Endothelial cell (in vitro differentiated cells): ENCODE measurements at regions not wholly inside any gene's neighbourhood (a gene's known extent, or its start where the extent isn't known, plus 50 kb on each side); places are given as distances from the start of the nearest gene placed in this dataset.
"Not testable (repeated sequence)": the region's sequence is repeated elsewhere in the genome, so short reads cannot be mapped to it uniquely, and the experiment has no call there.

Source experiments
- DNase-seq: peaks from one replicate; pipeline ENCODE4 v3.0.0; 2021; ENCODE audit warnings: low spot score
- H3K27ac Mint-ChIP-seq: one replicate; pipeline ENCODE4 v1.8.0; 2021; ENCODE audit warnings: mixed read lengths, inconsistent platforms; ENCODE audit not compliant: unreplicated experiment
- H3K27me3 Mint-ChIP-seq: one replicate; pipeline ENCODE4 v1.8.0; 2021; ENCODE audit warnings: mild to moderate bottlenecking, moderate library complexity, mixed read lengths, inconsistent platforms; ENCODE audit not compliant: unreplicated experiment
- H3K36me3 Mint-ChIP-seq: one replicate; pipeline ENCODE4 v1.8.0; 2021; ENCODE audit warnings: mild to moderate bottlenecking, low read depth, mixed read lengths, inconsistent platforms; ENCODE audit not compliant: unreplicated experiment
- H3K4me1 Mint-ChIP-seq: one replicate; pipeline ENCODE4 v1.8.0; 2021; ENCODE audit warnings: mild to moderate bottlenecking, mixed read lengths, inconsistent platforms; ENCODE audit not compliant: unreplicated experiment
- H3K4me3 Mint-ChIP-seq: one replicate; pipeline ENCODE4 v1.8.0; 2021; ENCODE audit warnings: mild to moderate bottlenecking, mixed read lengths, inconsistent platforms; ENCODE audit not compliant: unreplicated experiment
- H3K9me3 Mint-ChIP-seq: one replicate; pipeline ENCODE4 v1.8.0; 2021; ENCODE audit warnings: mixed read lengths, inconsistent platforms; ENCODE audit not compliant: unreplicated experiment
- CTCF ChIP-seq: fragments of 200-600 bp; sonication (generic); IDR thresholded peaks from one replicate; pipeline ENCODE4 v1.5.0; 2021; ENCODE audit warnings: antibody characterized with exemption; ENCODE audit not compliant: unreplicated experiment

DNA sequence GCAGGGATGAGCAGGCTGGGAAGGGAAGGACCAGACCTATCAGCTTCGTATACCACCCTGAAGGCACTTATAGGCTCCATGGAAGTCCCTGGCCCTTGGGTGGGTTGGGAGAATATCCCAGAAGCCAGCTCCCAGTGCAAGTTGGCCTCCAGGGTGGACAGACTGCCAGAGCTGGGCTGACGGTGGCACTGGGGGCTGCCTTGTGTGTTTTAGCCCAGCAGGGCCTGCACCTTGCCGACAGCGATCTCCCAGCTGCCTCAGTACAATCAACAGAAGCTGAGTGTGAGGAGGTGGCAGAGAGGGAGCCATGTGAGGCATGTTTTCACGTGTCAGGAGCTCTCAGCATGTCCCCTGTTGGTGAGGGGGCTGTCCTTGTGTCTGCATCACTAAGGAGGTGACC, 159.5 kb downstream of the VEGFA start:
- H3K27me3 Mint-ChIP-seq: peaks cover 1% of the 10 kb centered on the region
- no peak for DNase-seq
- no peak overlapping the region for H3K4me3 Mint-ChIP-seq
- no peak overlapping the region for H3K27ac Mint-ChIP-seq
- no peaks in the 10 kb centered on the region for H3K36me3 Mint-ChIP-seq
- no peaks in the 10 kb centered on the region for H3K9me3 Mint-ChIP-seq
- no peak for TF ChIP-seq CTCF
- peaks cover 4% of the 10 kb centered on the region for H3K4me1 Mint-ChIP-seq

- Mint-ChIP-seq H3K27me3 (peaks cover 1% of the 10 kb centered on the region), H3K27ac (no peak overlapping the region), H3K9me3 (no peaks in the 10 kb centered on the region), H3K4me1 (peaks cover 2% of the 10 kb centered on the region), H3K4me3 (no peak overlapping the region), H3K36me3 (no peaks in the 10 kb centered on the region)
- DNase-seq: no peak
- TF ChIP-seq CTCF: no peak
Measured at GRCh38 chr6:43927532-43928210, 157.7 kb downstream of the VEGFA start.

- H3K4me1 Mint-ChIP-seq: no peaks in the 10 kb centered on the region
- H3K27ac Mint-ChIP-seq: no peak overlapping the region
- no peaks in the 10 kb centered on the region for H3K36me3 Mint-ChIP-seq
- TF ChIP-seq CTCF: no peak
- no peak overlapping the region for H3K4me3 Mint-ChIP-seq
- no peak for DNase-seq
- H3K27me3 Mint-ChIP-seq: peaks cover 1% of the 10 kb centered on the region
- H3K9me3 Mint-ChIP-seq: no peaks in the 10 kb centered on the region
Measured at GRCh38 chr6:43926634-43927531, 156.9 kb downstream of the VEGFA start.

DNA sequence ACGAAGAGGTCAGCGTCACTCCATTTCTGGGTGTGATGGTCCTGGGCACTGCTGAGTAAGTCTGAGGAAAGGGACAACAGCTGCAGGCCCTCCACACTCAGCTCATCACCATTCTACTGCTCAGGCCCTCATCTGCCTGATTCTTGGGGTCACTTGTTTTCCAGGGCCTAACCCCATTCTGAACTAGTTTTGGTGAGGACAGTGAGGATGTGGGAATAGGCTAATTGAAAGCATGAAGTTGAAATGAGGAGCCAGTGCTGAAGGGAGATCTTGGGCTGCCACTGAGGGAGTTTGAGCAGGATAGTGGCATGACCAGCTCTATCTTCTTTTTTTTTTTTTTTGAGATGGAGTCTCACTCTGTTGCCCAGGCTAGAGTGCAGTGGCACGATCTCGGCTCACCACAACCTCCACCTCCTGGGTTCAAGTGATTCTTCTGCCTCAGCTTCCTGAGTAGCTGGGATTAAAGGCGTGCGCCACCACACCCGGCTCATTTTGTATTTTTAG, 155.7 kb downstream of the VEGFA start:
- H3K36me3 Mint-ChIP-seq, H3K4me1 Mint-ChIP-seq, H3K9me3 Mint-ChIP-seq, H3K27ac Mint-ChIP-seq, H3K4me3 Mint-ChIP-seq, H3K27me3 Mint-ChIP-seq, DNase-seq: not testable (repeated sequence)

GRCh38 chr6:43924222-43924702, 154.3 kb downstream of the VEGFA start:
- no peak overlapping the region for H3K4me3 Mint-ChIP-seq
- peaks cover 4% of the 10 kb centered on the region for H3K4me1 Mint-ChIP-seq
- H3K9me3 Mint-ChIP-seq: no peaks in the 10 kb centered on the region
- H3K36me3 Mint-ChIP-seq: no peaks in the 10 kb centered on the region
- H3K27ac Mint-ChIP-seq: no peak overlapping the region
- TF ChIP-seq CTCF: no peak
- peaks cover 4% of the 10 kb centered on the region for H3K27me3 Mint-ChIP-seq
- DNase-seq: no peak
